ENCODE measurements at regions not wholly inside any gene's neighbourhood (a gene's known extent, or its start where the extent isn't known, plus 50 kb on each side); places are given as distances from the start of the nearest gene placed in this dataset.
A peak's percentile ranks its signal among the peaks of the same experiment; 100 is the strongest.

- no peaks in the 10 kb centered on the region for H3K36me3 ChIP-seq
- no peak for TF ChIP-seq POLR2A (IDR thresholded peaks at IDR 0.05)
- TF ChIP-seq POLR2AphosphoS5 (IDR thresholded peaks at IDR 0.05): no peak
- TF ChIP-seq EP300 (IDR thresholded peaks at IDR 0.05): no peak
- no peak for TF ChIP-seq CTCF (IDR thresholded peaks at IDR 0.05)
- 31% methylated on average over 11 of the region's 12 CpGs for WGBS
- DNase-seq (ENCODE audit: low spot score in 2 of 2): no peak
- peak overlapping the region; percentile 44 for H3K4me3 ChIP-seq
- no peaks in the 10 kb centered on the region for H3K27me3 ChIP-seq
- H3K27ac ChIP-seq: peak overlapping the region; percentile 81
- peaks cover 40% of the 10 kb centered on the region for H3K4me1 ChIP-seq
- H3K9me3 ChIP-seq: no peaks in the 10 kb centered on the region
Observed at GRCh38 chr1:209431813-209432442, 151.6 kb upstream of the CAMK1G start.

GRCh38 chr1:209432443-209432825 lies 151.1 kb upstream of the CAMK1G start:
- H3K36me3 ChIP-seq: no peaks in the 10 kb centered on the region
- DNase-seq (ENCODE audit: low spot score in 2 of 2): no peak
- 35% methylated on average over 4 of the region's 4 CpGs for WGBS
- no peaks in the 10 kb centered on the region for H3K27me3 ChIP-seq
- peak overlapping the region; percentile 44 for H3K4me3 ChIP-seq
- no peaks in the 10 kb centered on the region for H3K9me3 ChIP-seq
- TF ChIP-seq EP300 (IDR thresholded peaks at IDR 0.05): no peak
- TF ChIP-seq POLR2A (IDR thresholded peaks at IDR 0.05): no peak
- no peak for TF ChIP-seq POLR2AphosphoS5 (IDR thresholded peaks at IDR 0.05)
- TF ChIP-seq CTCF (IDR thresholded peaks at IDR 0.05): no peak
- H3K27ac ChIP-seq: peak overlapping the region; percentile 81
- H3K4me1 ChIP-seq: peaks cover 40% of the 10 kb centered on the region

GRCh38 chr1:209433649-209434031 lies 149.9 kb upstream of the CAMK1G start:
- Histone ChIP-seq H3K4me3 (no peak overlapping the region), H3K36me3 (no peaks in the 10 kb centered on the region), H3K9me3 (no peaks in the 10 kb centered on the region), H3K4me1 (peaks cover 40% of the 10 kb centered on the region), H3K27me3 (no peaks in the 10 kb centered on the region), H3K27ac (peak overlapping the region; percentile 81)
- DNase-seq (ENCODE audit: low spot score in 2 of 2): no peak
- TF ChIP-seq CTCF (IDR thresholded peaks at IDR 0.05): no peak
- no peak for TF ChIP-seq POLR2AphosphoS5 (IDR thresholded peaks at IDR 0.05)
- TF ChIP-seq EP300 (IDR thresholded peaks at IDR 0.05): no peak
- TF ChIP-seq POLR2A (IDR thresholded peaks at IDR 0.05): no peak
- WGBS: 30% methylated on average over 3 of the region's 3 CpGs

GRCh38 chr1:209434066-209434465 lies 149.4 kb upstream of the CAMK1G start:
- Histone ChIP-seq H3K4me1 (peaks cover 40% of the 10 kb centered on the region), H3K36me3 (no peaks in the 10 kb centered on the region), H3K4me3 (no peak overlapping the region), H3K27me3 (no peaks in the 10 kb centered on the region), H3K27ac (peak overlapping the region; percentile 81), H3K9me3 (no peaks in the 10 kb centered on the region)
- WGBS: 32% methylated on average over 1 of the region's 1 CpG
- no peak for TF ChIP-seq POLR2A (IDR thresholded peaks at IDR 0.05)
- no peak for TF ChIP-seq CTCF (IDR thresholded peaks at IDR 0.05)
- no peak for TF ChIP-seq POLR2AphosphoS5 (IDR thresholded peaks at IDR 0.05)
- no peak for TF ChIP-seq EP300 (IDR thresholded peaks at IDR 0.05)
- DNase-seq (ENCODE audit: low spot score in 2 of 2): no peak

- 45% methylated on average over 7 of the region's 7 CpGs for WGBS
- H3K4me1 ChIP-seq: peaks cover 40% of the 10 kb centered on the region
- H3K27ac ChIP-seq: peak overlapping the region; percentile 50
- TF ChIP-seq POLR2A (IDR thresholded peaks at IDR 0.05) (no peak), EP300 (IDR thresholded peaks at IDR 0.05) (no peak), POLR2AphosphoS5 (IDR thresholded peaks at IDR 0.05) (no peak), CTCF (IDR thresholded peaks at IDR 0.05) (no peak)
- H3K4me3 ChIP-seq: no peak overlapping the region
- DNase-seq (ENCODE audit: low spot score in 2 of 2): no peak
- no peaks in the 10 kb centered on the region for H3K36me3 ChIP-seq
- no peaks in the 10 kb centered on the region for H3K27me3 ChIP-seq
- H3K9me3 ChIP-seq: no peaks in the 10 kb centered on the region
Observed at GRCh38 chr1:209434631-209435217, 148.8 kb upstream of the CAMK1G start.
